HG02938 (cell line): ENCODE measurements at regions not wholly inside any gene's neighbourhood (a gene's known extent, or its start where the extent isn't known, plus 50 kb on each side); places are given as distances from the start of the nearest gene placed in this dataset.

Experiments used
- ATAC-seq: cut with Tn5 transposase; IDR thresholded peaks from one replicate; pipeline ENCODE4 v1.9.1; 2021; ENCODE audit warnings: mild to moderate bottlenecking, moderate library complexity; ENCODE audit not compliant: unreplicated experiment

DNA sequence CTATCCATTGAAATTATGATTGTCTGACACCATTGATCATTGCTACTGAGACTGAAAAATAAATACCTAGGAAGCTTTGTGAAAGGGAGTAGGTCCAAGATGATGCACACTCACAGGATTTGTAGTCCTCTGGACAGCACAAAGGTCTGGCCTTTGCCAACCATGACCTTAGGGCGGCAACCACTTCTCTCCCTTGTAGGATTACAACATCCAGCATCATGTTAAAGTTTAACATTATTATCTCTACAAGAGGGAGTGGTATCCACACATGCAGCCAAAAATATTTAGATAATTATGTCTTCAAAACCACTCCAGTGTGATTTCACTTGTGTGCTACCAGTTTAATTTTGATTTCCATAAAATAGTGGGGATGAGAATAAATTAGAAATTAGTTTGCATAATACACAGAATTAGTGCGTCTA lies 51.1 kb upstream of the NHSL1 start:
- ATAC-seq = no peak

DNA sequence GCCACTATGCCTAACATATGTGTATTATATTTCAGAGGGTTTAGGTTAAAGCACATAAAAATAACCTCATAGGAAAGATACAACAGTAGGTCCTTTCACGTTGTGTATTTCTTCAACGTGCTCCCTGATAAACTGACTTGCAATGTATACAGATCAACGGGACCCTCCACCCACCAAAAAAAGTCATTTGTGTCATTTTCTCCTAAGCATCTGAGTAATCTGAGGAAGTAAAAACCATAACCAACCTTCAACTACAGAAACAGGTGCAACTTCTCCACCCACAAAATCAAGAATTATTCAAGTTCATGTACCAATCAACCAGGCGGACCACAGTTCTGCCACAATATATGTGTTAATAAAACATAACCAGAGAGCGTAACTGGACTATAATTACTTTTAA lies 54.9 kb upstream of the NHSL1 start:
- ATAC-seq = no peak

DNA sequence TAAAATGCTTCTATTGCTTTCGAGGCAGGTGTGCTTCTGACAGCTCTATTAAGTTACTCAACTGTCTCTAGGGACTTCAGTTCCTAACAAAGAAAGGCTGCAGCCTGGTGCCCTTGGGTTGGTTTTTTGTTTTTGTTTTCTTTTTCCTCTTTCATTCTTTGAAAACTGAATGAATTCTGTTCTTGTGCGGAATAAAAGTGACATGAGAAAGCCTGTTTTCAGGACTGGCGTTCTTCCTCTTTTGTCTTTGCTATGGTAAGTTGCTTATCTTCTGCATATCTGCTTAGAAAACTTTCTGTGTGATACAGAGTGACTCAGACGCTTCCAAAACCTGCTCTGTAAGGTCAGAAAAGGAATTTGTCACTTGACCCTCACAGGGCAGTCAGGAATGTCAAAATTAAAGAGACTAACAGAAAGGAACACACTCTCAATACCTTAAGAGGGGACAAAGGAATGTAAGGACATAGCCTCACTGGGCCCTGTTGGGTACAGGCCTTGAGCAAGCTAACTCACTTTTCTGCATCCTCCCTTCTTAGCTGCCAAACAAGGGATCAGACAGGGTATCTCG lies 56.2 kb upstream of the NHSL1 start:
- no peak for ATAC-seq

DNA sequence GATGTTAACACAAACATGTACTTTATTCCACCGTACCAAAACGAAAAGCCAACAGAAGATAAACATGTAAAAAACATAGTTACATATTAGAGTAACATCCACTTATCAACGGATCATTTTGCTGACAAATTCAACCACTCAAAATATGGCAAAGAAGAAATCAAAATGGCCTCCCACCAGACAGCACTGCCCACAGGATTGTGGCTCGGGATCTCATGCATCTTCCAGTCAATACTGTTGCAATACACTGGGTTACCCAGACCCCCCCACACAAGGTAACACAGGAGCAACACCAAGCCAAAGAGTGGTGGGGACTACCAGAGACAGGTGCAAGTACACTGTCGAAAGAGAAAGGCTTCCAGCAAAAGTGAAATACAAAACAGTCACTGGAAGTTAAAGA lies 57.9 kb upstream of the NHSL1 start:
- ATAC-seq = no peak

DNA sequence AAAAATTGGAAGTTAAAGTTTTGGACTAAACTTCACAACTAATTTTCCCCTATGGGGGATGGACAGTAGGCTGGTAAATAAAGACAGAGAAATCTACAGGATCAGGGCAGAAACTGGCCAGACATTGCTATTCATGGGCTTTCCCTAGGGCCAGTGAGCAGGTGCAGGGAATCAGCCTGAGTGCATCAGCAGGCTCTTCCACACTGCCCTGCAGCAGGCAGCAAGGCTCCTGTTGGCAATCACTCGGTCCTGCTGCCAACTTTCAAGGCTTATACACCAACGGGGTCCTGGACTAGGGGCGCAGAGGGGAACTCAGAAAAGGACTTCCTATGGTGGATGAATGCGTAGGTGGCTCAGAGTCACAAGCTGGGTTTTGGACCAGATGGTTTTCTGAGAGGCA lies 59.8 kb upstream of the NHSL1 start:
- no peak for ATAC-seq

DNA sequence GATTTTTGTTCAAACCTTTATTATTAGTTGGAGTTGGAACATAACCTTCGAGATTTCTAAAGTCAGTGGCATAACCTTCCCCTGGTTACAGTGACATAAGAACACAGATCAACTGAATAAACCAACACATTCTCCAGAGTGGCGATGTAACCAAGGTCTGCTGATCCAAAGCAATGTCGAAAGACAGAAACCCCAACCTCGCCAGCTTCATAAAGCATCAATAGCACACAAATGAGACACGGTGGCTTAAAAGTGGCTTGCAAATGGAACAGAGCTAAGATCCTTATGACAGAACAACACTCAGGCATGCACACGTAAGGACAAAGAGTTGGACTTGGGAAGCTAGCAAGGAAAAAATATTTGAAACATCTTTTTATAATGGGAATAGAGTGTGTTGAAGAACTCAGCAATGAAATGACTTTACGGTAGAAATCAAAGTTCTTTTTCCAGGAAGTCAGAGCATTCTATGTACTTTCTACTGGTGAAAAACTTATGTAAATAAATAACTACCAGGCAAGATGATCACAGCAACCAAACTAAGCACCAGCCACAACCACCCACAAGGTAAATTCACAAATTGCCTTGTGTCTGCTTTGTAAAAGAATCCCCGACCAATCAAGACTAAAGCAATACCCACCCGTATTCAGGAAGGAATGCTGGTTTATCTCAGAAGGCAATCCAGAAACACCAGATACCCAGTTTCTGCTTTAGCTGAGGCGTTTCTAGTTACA lies 61.0 kb upstream of the NHSL1 start:
- ATAC-seq = no peak

DNA sequence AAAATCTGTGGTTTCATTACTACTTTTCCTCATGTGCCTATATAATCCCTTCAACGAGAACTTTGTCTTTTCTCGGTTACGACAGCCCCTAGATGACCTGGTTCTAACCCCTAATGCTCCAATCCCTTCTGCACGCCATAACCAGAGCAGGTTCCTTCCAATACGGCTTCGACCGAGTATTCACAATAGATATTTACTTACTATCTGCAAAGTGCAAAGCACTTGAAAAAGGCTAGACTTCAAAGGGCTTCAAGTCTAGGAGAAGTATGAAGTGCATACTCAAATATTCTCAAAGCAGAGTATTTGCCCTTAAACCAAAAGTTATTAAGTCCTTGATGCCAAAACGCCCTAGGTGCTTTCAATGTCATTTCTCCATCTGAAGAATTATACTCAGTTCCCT lies 63.4 kb upstream of the NHSL1 start:
- ATAC-seq = no peak

DNA sequence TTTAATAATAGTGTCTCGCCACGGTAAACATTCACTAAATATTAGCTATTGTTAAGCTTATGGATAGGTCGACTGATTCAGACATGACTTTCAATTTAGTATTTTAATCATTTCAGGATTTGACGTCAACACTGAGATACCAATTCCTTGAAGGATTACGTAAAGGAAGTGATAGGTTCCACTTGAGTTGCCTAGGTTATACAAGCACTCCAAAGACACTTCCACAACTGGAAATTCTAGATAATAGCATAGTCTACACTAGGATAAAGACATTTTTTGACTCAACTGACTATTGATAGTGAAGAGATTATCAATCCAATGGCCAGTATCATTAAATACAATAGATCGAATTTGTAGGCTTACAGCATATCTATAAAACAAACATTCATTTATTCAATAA lies 63.9 kb upstream of the NHSL1 start:
- no peak for ATAC-seq

DNA sequence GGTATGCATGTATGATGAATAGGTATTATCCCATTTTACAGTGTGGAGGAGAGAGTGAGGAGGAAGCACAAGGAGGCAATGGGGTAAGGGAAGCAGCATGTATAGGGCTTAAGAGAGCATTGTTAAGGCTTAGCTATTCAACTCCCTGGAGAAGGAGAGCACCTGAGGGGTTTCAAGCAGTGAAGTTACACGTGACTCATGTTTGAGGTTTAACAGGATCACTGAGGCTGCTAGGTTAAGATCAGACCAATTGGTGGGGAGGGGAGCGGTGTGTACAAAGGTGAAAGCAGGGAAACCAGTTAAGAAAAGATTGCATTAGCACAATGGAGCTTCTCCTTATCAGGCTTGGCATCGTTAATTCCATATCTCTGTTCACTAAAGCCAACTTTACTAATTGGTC lies 64.4 kb upstream of the NHSL1 start:
- no peak for ATAC-seq

DNA sequence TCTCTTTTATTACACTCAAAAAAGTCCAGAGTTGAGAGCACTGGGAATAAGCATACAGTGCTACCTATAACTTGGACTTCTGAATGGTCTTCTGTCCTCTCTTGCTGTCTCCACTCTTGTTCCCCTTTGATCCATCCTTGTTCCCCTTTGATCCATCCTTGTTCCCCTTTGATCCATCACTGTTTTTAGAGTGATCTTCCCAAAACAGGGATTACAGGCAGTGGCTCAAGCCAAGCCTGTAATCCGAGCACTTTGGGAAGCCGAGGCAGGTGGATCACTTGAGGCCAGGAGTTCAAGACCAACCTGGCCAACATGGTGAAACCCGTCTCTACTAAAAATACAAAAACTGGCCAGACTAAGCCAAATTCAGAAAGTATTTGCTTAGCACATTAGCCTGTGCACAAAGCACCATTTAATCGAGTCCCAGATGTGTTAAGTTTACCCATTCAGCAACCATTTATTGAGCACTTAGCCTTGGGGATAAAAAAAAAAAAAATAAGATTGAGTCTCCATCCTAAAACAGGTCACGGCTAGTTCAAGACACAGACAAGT lies 65.0 kb upstream of the NHSL1 start:
- no peak for ATAC-seq

DNA sequence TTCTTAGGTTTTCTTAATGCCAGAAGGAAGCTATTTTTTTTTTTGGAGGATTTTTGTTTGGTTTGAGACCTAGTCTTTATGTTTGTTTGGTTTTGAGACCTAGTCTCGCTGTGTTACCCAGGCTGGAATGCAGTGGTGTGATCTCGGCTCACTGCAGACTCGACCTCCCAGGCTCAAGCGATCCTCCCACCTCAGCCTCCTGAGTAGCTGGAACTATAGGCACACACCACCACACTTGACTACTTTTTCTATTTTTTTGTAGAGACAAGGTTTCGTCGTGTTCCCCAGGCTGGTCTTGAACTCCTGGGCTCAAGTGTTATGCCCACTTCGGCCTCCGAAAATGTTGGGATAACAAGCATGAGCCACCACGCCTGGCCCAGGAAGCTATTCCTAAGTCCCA lies 67.8 kb upstream of the NHSL1 start:
- no peak for ATAC-seq

DNA sequence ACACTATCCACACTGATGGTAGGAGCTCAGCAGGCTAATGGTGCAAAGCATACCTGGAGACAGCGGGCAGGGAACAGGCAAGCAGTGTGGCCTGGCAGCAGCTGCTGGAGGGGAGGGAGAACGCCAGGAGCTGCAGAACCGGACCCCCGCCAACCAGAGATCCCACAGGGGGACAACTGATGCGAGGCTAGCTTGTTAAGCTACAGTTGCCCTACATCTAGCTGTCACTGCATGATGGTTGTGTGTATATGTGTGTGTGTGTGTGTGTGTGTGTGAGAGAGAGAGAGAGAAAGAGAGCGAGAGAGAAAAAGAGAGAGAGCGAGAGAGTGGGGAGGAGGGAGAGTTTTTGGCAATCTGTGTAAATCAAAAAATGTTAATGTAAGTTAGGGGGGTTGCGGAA lies 69.7 kb upstream of the NHSL1 start:
- ATAC-seq = no peak

DNA sequence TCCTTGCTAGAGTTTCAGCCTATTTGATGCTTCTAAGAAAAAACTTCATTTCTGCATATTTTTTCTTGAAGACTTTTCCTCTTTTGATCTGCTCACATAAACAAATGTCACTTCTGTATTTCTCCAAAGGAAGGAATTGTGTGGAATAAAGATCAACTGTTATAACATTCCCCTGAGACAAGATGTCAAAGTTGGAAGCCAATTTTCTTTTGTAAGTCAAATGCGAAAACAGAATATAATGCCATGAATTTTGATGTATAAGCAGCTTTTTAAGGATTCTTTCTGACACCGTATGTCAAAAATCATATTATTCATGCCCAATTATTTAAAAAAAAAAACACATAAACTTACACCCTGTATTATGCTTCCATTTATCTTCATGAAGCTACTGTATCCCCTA lies 70.3 kb upstream of the NHSL1 start:
- no peak for ATAC-seq

DNA sequence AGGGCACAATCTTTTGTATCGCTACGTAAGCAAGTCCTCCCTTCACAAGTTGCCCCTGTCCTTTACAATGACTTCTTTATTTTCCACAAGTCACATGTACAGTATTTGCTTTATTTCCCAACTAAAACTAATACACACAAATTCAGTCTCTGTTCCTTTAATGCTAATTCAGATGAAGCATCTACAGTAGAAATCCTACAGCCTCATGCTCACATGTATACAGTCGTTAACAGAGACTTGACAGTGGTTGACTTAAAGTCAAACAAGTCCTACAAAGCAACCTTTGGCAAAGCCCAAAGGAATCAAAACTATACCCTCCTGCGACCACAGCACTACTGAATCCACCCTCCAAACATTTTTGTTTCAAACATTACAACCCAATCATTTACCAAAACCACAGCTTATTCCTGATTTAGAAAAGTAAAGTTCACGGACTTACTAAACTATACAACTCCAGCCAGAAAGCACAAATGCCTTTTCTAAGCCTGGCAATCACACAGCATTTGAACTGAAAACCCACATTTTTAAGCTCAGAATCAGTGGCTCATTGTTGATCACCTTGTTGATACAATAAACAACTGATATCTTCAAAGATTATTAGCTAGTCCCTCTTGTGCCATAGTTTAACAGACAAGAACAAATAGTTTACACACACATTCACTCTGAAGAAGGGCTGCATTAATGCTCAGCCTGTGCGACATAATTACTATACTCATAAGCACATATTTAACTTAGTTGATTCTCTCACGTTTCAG lies 70.9 kb upstream of the NHSL1 start:
- ATAC-seq = no peak

DNA sequence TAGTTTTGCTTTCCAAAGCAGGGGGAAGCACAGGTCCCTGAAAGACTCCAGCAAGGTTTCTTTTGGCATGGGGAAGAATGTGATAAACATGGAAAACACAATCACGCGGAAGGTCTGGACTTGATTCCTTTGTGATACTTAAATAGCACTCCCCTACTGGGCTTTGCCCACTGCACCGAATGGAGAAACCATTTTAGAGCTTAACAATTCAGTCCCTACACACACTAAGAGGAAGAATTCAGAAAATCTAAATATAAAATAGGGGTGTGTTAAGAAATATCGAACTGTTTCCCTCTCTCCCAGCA lies 71.4 kb upstream of the NHSL1 start:
- ATAC-seq = no peak

DNA sequence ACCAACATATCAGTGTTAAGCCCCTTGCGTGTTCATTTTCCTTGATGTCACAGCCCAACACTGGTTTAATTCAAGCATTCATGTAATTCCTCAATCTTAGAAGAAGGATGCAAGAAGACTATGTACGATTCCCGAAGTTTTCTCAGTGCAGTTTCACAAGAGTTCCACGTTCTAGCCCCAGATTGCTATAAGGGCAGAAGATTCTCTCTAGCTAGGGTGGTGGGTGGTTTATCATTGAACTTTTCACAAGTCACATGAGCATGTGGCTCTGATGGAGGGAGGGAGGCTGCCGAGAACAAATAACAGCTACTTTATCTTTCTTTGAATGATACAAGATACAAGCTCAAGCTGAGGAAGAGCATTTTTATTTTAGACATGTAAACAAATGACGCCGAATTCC lies 71.9 kb upstream of the NHSL1 start:
- no peak for ATAC-seq

DNA sequence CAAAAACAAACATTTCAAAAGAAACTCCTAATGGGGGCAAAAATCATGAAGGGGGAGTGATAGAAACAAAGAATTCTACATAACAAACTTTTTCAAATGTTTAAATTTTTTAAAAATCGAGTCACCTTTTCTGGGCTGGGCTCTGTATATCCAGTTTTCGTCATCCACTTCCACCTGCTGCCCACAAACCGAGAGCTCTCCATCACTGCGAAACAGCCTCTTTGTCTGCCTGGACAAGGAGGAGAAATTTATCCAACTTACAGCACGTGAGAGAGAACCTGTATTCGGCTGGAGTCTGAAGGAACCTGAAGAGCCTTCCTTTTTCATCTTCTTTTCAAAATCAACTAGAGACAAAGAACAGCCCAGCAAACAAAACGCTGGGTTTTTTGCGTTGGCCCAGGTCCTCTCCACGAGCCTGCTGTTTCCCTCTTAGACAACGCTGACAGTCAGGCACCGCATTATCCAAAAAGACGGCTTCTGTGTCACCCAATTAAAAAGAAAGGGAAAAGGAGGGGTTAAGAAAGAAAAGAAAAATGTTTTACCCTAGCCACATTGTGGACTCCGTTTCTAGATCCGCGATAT lies 72.4 kb upstream of the NHSL1 start:
- ATAC-seq = no peak

DNA sequence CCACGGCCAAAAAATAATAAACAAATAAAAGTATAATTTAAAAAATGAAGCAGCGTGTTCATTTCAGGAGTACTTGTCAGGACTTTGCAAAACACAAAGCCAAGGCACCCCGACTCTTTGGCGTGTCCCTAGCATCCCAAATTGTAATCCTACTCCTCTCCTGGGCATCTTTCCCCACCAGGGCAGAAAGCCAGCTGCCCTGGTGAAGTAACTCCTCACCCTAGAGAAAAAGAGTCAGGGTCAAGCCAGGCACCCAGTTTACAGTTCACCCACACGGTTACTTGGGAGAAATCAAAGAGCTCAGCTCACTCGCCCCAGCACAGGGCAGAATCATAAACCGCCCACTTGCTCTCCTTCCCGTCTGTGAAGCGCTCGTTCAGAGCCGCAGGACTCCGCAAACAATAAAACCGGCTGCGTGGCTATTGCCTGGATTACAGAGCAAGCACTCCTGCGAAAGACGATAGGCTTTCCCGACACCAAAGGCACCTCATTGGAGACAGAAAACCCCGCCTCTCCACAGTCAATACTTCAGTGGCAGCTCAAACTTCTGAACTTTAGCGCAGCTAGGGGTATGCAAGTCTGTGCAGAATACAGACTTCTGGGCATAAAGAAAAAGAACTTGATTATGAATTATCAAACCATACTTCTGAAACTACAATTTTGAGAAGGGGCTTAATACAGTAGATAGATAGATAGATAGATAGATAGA lies 73.0 kb upstream of the NHSL1 start:
- no peak for ATAC-seq

DNA sequence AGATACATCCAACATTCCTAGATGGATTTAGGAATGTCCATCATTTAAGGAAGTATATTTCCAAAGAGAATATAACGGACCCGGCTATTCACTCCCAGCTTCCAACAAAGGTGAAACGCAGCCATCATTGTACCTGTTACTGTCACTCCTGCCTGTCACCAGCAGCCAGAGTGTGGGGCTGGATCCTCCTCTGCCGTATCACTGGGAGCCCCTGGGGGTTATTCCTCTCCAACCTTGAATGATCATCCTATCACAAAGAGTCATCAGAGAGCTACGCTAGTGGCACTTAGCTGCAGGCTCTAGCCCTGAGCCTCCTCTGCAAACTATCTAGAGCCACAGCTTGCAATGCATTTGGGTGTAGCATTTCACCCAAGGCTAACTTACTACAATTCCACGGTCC lies 73.6 kb upstream of the NHSL1 start:
- no peak for ATAC-seq

DNA sequence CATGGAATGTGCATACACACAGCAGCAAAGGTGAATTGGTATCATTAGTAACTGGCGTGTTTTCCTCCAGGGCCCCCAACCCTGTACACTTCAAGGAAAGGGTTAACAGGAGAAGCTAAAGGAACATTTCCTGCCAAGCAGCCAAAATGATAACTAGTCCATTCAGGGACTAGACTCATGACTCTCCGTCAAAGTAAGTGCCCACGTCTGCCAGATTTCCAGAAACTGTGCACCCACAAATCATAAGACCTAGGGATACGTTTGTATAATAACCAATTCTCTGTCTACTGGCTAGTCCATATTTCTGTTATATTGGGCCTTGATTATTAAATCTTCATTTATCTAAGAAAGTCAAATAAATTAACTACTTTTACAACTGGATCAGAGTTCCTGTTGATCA lies 76.0 kb upstream of the NHSL1 start:
- no peak for ATAC-seq

DNA sequence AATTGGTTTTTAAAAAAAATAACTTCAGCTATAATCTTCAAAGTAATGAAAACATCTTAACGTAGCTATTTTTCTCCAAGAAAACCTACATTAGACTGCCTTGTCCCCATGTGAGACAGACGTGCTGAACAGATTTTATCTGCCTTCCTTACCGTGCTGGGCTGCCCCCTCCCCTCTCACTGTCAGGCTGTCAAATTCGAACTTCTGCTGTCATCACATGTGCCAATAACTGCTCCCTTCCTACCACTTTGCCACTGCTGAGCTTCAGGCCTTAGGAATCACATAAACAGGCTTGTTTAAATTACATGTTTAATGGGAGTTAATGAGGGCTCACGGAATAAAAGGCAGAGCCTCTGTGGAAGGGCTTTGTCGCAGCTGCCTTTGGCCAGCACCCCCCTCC lies 77.0 kb upstream of the NHSL1 start:
- no peak for ATAC-seq
